Ascending aorta (tissue), 2 donors: ENCODE measurements at regions not wholly inside any gene's neighbourhood (a gene's known extent, or its start where the extent isn't known, plus 50 kb on each side); places are given as distances from the start of the nearest gene placed in this dataset.

Source experiments
- DNase-seq, 2 donors: peaks; one replicate each; pipeline ENCODE4 v3.0.0-alpha.2; 2019; ENCODE audit warnings: low spot score in 2 of 2
- H3K27ac ChIP-seq, 2 donors: fragments of 200-600 bp; sonication (generic); one replicate each; pipeline ENCODE4 v1.5.1; 2016 to 2017; ENCODE audit warnings: mild to moderate bottlenecking in 1 of 2
- H3K27me3 ChIP-seq: fragments of 200-600 bp; sonication (generic); one replicate; pipeline ENCODE4 v1.5.1; 2017
- H3K36me3 ChIP-seq, 2 donors: fragments of 200-600 bp; sonication (generic); one replicate each; pipeline ENCODE4 v1.5.1; 2016
- H3K4me1 ChIP-seq, 2 donors: fragments of 200-600 bp; sonication (generic); one replicate each; pipeline ENCODE4 v1.5.1; 2016 to 2017; ENCODE audit warnings: mild to moderate bottlenecking in 1 of 2
- H3K4me3 ChIP-seq, 2 donors: fragments of 200-600 bp; sonication (generic); one replicate each; pipeline ENCODE4 v1.5.1; 2016 to 2017; ENCODE audit warnings: mild to moderate bottlenecking in 1 of 2
- H3K9me3 ChIP-seq, 2 donors: fragments of 200-600 bp; sonication (generic); one replicate each; pipeline ENCODE4 v1.5.1; 2016
- intact Hi-C: fragments of 100-400 bp; cut with DNase I; formaldehyde crosslinking; loops from one replicate; pipeline ENCODE4 v1.15.1; 2023
- TF ChIP-seq, protein P1 (sequence below), 3 experiments: fragments of 200-600 bp in 2 of 3; fragments of 450-650 bp in 1 of 3; sonication (generic) in 2 of 3; IDR thresholded peaks; one replicate each; pipeline ENCODE4 v1.5.1; 2016 to 2019; ENCODE audit warnings: antibody characterized with exemption in 3 of 3, mild to moderate bottlenecking in 1 of 3, moderate library complexity in 1 of 3

DNA sequence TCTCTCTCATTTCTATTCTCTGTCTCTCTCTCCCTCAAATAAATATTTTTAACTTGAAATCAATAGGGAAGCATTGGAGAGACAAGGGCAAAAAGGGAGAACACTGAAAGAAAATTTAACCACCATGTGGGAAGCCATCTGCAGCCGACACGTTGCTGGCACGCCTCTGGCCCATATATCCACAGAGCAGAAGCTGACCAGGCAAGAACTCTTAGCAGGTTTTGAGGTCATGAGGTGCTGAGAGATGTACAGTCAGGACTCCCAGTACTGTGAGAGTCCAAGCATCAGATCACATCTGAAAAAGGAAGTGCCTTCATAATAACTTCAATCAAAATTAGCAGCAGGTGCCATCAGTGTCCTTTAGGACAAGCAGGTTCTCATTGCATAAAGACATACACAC lies 156.6 kb downstream of the AKAIN1 start:
- H3K9me3 ChIP-seq = no peaks in the 10 kb centered on the region
- no peak overlapping the region for H3K4me3 ChIP-seq

DNA sequence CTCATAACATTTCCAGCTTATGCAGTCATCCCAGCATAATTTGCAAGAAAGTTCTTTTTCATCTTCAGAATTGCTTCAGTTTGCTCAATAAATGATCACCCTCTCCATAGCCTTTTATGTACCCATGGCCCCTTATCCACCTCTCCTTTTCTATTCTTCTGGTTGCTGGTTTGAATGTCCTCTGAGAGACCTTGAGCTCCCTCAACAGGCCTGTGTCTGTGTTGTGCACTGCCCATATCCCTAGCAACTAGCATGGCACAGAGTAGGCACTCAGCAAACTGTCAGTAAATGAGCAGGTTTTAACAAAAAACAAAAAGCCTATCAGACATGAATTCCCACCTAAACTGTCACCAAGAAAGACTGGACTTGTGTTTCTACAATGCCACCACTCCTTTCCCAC lies 160.5 kb downstream of the AKAIN1 start:
- Histone ChIP-seq H3K4me1 (no peaks in the 10 kb centered on the region), H3K9me3 (no peaks in the 10 kb centered on the region), H3K4me3 (no peak overlapping the region), H3K27ac (no peak overlapping the region), H3K27me3 (no peaks in the 10 kb centered on the region), H3K36me3 (no peaks in the 10 kb centered on the region)
- TF ChIP-seq, protein P1, sequence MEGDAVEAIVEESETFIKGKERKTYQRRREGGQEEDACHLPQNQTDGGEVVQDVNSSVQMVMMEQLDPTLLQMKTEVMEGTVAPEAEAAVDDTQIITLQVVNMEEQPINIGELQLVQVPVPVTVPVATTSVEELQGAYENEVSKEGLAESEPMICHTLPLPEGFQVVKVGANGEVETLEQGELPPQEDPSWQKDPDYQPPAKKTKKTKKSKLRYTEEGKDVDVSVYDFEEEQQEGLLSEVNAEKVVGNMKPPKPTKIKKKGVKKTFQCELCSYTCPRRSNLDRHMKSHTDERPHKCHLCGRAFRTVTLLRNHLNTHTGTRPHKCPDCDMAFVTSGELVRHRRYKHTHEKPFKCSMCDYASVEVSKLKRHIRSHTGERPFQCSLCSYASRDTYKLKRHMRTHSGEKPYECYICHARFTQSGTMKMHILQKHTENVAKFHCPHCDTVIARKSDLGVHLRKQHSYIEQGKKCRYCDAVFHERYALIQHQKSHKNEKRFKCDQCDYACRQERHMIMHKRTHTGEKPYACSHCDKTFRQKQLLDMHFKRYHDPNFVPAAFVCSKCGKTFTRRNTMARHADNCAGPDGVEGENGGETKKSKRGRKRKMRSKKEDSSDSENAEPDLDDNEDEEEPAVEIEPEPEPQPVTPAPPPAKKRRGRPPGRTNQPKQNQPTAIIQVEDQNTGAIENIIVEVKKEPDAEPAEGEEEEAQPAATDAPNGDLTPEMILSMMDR (IDR thresholded peaks at IDR 0.05) = no peak
- no peak for DNase-seq
- intact Hi-C loops = no loop called here

More for the DNA sequence above, 156.6 kb downstream of the AKAIN1 start:
- intact Hi-C loops = no loop called here
- Histone ChIP-seq H3K27ac (no peak overlapping the region), H3K4me1 (no peaks in the 10 kb centered on the region), H3K27me3 (no peaks in the 10 kb centered on the region), H3K36me3 (no peaks in the 10 kb centered on the region)
- no peak for DNase-seq
- TF ChIP-seq, protein P1 (IDR thresholded peaks at IDR 0.05) = no peak

DNA sequence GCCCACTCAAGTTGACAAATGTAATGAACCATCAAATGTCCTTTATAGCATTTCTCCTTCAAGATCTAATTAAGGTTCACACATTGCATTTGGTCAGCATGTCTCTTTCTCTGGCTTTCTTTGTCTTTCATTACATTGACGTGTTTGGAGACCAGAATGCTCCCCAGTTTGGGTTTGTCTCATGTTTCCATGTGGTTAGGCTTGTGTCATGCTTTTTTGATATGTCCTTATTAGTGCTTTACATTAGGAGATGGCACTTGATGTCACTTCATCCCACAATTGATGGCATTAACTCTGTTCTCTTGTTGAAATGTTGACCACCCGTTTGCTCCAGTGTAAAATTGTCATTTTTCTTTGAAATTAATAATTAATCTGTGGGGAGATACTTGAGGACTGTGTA lies 165.8 kb downstream of the AKAIN1 start:
- no peak for DNase-seq
- Histone ChIP-seq H3K4me1 (no peaks in the 10 kb centered on the region), H3K27me3 (no peaks in the 10 kb centered on the region), H3K9me3 (no peaks in the 10 kb centered on the region), H3K36me3 (no peaks in the 10 kb centered on the region), H3K4me3 (no peak overlapping the region), H3K27ac (no peak overlapping the region)
- intact Hi-C loops = no loop called here
- TF ChIP-seq, protein P1 (IDR thresholded peaks at IDR 0.05) = no peak

DNA sequence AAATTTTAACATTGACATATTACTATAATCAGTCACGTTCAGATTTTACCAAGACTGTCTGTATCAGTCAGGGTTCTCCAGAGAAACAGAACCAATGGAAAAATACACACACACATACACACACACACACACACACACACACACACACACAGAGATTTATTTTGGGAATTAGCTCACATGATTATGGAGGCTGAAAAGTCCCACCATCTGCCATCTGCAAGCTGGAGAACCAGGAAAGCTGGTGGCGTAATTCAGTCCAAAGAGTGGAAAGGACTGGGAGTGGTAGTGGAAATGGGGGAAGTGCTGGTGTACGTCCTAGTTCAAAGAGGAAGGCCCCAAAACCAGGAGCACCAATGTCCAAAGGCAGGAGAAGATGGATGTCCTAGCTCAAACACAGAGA lies 166.4 kb downstream of the AKAIN1 start:
- H3K36me3 ChIP-seq = no peaks in the 10 kb centered on the region
- TF ChIP-seq, protein P1 (IDR thresholded peaks at IDR 0.05) = no peak
- H3K27ac ChIP-seq = no peak overlapping the region
- no peak for DNase-seq
- H3K4me3 ChIP-seq = no peak overlapping the region
- H3K4me1 ChIP-seq = no peaks in the 10 kb centered on the region
- H3K9me3 ChIP-seq = no peaks in the 10 kb centered on the region
- no peaks in the 10 kb centered on the region for H3K27me3 ChIP-seq
- intact Hi-C loops = no loop called here

DNA sequence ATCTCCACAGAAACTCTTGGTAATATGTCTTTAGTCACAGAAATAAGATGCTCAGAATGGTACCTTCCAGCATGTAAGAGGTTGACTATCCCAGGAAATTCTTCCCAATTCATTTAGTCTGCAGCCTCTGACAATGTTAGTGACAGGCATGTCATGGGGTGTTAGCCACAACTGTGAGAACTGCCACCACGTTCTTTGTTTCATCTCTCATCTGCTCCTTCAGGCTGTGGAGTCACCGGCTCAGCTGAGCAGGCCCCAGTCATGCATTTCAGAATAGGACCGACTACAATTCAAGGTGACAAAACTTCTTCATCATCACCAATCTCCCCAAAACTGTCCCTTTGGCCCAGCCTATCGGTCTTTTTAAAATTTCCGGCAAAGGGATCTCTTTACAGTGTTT lies 167.5 kb downstream of the AKAIN1 start:
- Histone ChIP-seq H3K4me1 (no peaks in the 10 kb centered on the region), H3K4me3 (no peak overlapping the region), H3K27ac (no peak overlapping the region), H3K27me3 (no peaks in the 10 kb centered on the region), H3K9me3 (no peaks in the 10 kb centered on the region), H3K36me3 (no peaks in the 10 kb centered on the region)
- no peak for DNase-seq
- intact Hi-C loops = no loop called here
- TF ChIP-seq, protein P1 (IDR thresholded peaks at IDR 0.05) = no peak

DNA sequence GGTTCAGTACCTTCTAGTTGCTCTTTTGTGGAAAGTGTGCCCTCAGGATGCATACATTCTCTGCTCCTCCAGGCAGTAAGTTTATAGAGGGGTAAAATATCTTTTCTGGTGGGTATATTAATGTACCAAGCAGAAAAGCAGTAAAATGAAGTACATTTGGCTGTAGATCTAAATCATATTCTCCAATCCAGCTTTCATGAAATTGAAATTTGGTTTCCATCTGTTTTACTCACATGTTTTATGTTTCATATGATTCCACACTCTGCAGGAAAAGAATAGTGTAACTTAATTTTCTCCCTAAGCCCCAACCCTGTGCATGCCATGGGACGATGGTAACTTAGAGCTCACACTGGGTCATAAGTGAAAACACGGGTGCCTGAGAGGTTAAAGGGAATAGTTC lies 172.3 kb downstream of the AKAIN1 start:
- Histone ChIP-seq H3K4me3 (no peak overlapping the region), H3K36me3 (no peaks in the 10 kb centered on the region), H3K4me1 (no peaks in the 10 kb centered on the region), H3K27me3 (no peaks in the 10 kb centered on the region), H3K9me3 (no peaks in the 10 kb centered on the region), H3K27ac (no peak overlapping the region)
- intact Hi-C loops = no loop called here
- TF ChIP-seq, protein P1 (IDR thresholded peaks at IDR 0.05) = no peak
- no peak for DNase-seq
